Cardiac muscle cell (in vitro differentiated cells and primary cell): ENCODE measurements at regions not wholly inside any gene's neighbourhood (a gene's known extent, or its start where the extent isn't known, plus 50 kb on each side); places are given as distances from the start of the nearest gene placed in this dataset.
A peak's percentile ranks its signal among the peaks of the same experiment; 100 is the strongest.

ENCODE experiments used
- DNase-seq, 2 donors: peaks; one replicate each; pipeline versions ENCODE4 v3.0.0 to v3.0.0-alpha.2; 2010 to 2017; ENCODE audit warnings: low read depth in 1 of 2, low spot score in 1 of 2
- H3K27ac ChIP-seq: fragments of 200-600 bp; sonication (generic); 2 replicates; pipeline ENCODE4 v1.5.1; 2016
- H3K27me3 ChIP-seq: fragments of 200-600 bp; sonication (generic); 2 replicates; pipeline ENCODE4 v1.6.0; 2016; ENCODE audit warnings: control low read depth
- H3K36me3 ChIP-seq: fragments of 200-600 bp; sonication (generic); 2 replicates; pipeline ENCODE4 v1.5.1; 2016; ENCODE audit warnings: control low read depth
- H3K4me1 ChIP-seq: fragments of 200-600 bp; sonication (generic); 2 replicates; pipeline ENCODE4 v1.8.1; 2017; ENCODE audit warnings: low read depth, mild to moderate bottlenecking, mixed run types
- H3K4me3 ChIP-seq: fragments of 200-600 bp; sonication (generic); 2 replicates; pipeline ENCODE4 v1.5.1; 2016; ENCODE audit warnings: mild to moderate bottlenecking
- H3K9me3 ChIP-seq: fragments of 200-600 bp; sonication (generic); 2 replicates; pipeline ENCODE4 v1.5.1; 2017; ENCODE audit warnings: low read depth, mild to moderate bottlenecking, control low read depth
- CTCF ChIP-seq: IDR thresholded peaks from 2 replicates; pipeline ENCODE4 v1.5.1; 2012; ENCODE audit warnings: low read depth, mild to moderate bottlenecking, low read length

- no peaks in the 10 kb centered on the region for H3K36me3 ChIP-seq
- DNase-seq = peak in 1 of 2 donors; percentile 34
- TF ChIP-seq CTCF = no peak
- no peaks in the 10 kb centered on the region for H3K9me3 ChIP-seq
- H3K4me3 ChIP-seq = no peak overlapping the region
- no peak overlapping the region for H3K27ac ChIP-seq
- no peaks in the 10 kb centered on the region for H3K4me1 ChIP-seq
- H3K27me3 ChIP-seq = no peaks in the 10 kb centered on the region
Measured at GRCh38 chr7:69412331-69413146, 185.7 kb upstream of the AUTS2 start.

- Histone ChIP-seq H3K9me3 (no peaks in the 10 kb centered on the region), H3K4me3 (no peak overlapping the region), H3K4me1 (no peaks in the 10 kb centered on the region), H3K27ac (no peak overlapping the region), H3K27me3 (no peaks in the 10 kb centered on the region), H3K36me3 (no peaks in the 10 kb centered on the region)
- DNase-seq = no peak
- no peak for TF ChIP-seq CTCF
Measured at GRCh38 chr7:69414555-69414954, 183.7 kb upstream of the AUTS2 start.

- H3K27ac ChIP-seq = no peak overlapping the region
- H3K4me3 ChIP-seq = no peak overlapping the region
- no peak for TF ChIP-seq CTCF
- no peaks in the 10 kb centered on the region for H3K4me1 ChIP-seq
- DNase-seq = no peak
- no peaks in the 10 kb centered on the region for H3K27me3 ChIP-seq
- H3K36me3 ChIP-seq = no peaks in the 10 kb centered on the region
- no peaks in the 10 kb centered on the region for H3K9me3 ChIP-seq
Measured at GRCh38 chr7:69418869-69419670, 179.2 kb upstream of the AUTS2 start.

GRCh38 chr7:69419934-69420333 lies 178.3 kb upstream of the AUTS2 start:
- Histone ChIP-seq H3K27ac (no peak overlapping the region), H3K4me3 (no peak overlapping the region), H3K27me3 (no peaks in the 10 kb centered on the region), H3K36me3 (no peaks in the 10 kb centered on the region), H3K9me3 (no peaks in the 10 kb centered on the region), H3K4me1 (no peaks in the 10 kb centered on the region)
- TF ChIP-seq CTCF = no peak
- DNase-seq = no peak

- no peak overlapping the region for H3K4me3 ChIP-seq
- H3K9me3 ChIP-seq = no peaks in the 10 kb centered on the region
- H3K27me3 ChIP-seq = no peaks in the 10 kb centered on the region
- no peaks in the 10 kb centered on the region for H3K4me1 ChIP-seq
- no peaks in the 10 kb centered on the region for H3K36me3 ChIP-seq
- no peak for DNase-seq
- no peak for TF ChIP-seq CTCF
- no peak overlapping the region for H3K27ac ChIP-seq
Measured at GRCh38 chr7:69422574-69422985, 175.7 kb upstream of the AUTS2 start.
